K562 (cell line): ENCODE measurements at regions not wholly inside any gene's neighbourhood (a gene's known extent, or its start where the extent isn't known, plus 50 kb on each side); places are given as distances from the start of the nearest gene placed in this dataset.

ENCODE experiments used
- ATAC-seq: fragments of 200-7000 bp; cut with Tn5 transposase; 3 replicates; pipeline ENCODE4 v1.9.1; 2020; ENCODE audit warnings: moderate library complexity
- BruUV-seq: library from RNA; stranded (reverse); fragments of 400-500 nt; replicated peaks from 2 replicates; lab custom pipeline; 2021; lab: Mats Ljungman, UMichigan
- CTCF ChIA-PET: fragments of 300-600 bp; formaldehyde crosslinking; extraction: SDS; loops from one replicate; lab custom pipeline; 2021; ENCODE audit warnings: low intra/inter-chr PET ratio; lab: Yijun Ruan, JAX
- POLR2A ChIA-PET: fragments of 300-600, 350-650 bp; sonication (Branson Sonifier 250); formaldehyde crosslinking; extraction: SDS; loops from one replicate; lab custom pipeline; 2021; ENCODE audit warnings: antibody characterized with exemption, inconsistent platforms; lab: Yijun Ruan, JAX
- DNase-seq, 4 experiments: peaks; one replicate each; pipeline versions ENCODE4 v3.0.0 to v3.0.0-alpha.2; 2011 to 2018; ENCODE audit warnings: low spot score in 3 of 4, mixed read lengths in 3 of 4; ENCODE audit errors: extremely low read depth in 1 of 4
- FAIRE-seq: peaks from 2 replicates; lab custom pipeline; 2011; peaks lifted over from hg19 to GRCh38; lab: Jason Lieb, UNC
- H2AFZ ChIP-seq: 2 replicates; pipeline ENCODE4 v1.6.0; 2011; ENCODE audit warnings: low read depth, low read length, control low read depth, inconsistent platforms
- H3K27ac ChIP-seq: fragments of 200-600 bp; 3 replicates; pipeline ENCODE4 v1.8.0; 2011; ENCODE audit warnings: low read depth, mild to moderate bottlenecking, control low read depth, inconsistent platforms, low read length, moderate library complexity, mixed read lengths; ENCODE audit errors: extremely low read depth
- H3K27me3 ChIP-seq, 2 experiments: fragments of 300-600 bp in 1 of 2; 2 replicates in 1 of 2; 3 replicates in 1 of 2; pipeline versions ENCODE4 v1.6.0 to v1.8.0; 2011; ENCODE audit warnings: inconsistent platforms in 2 of 2, low read length in 2 of 2, mild to moderate bottlenecking in 1 of 2, mixed read lengths in 1 of 2, moderate library complexity in 1 of 2; ENCODE audit not compliant: control insufficient read depth in 2 of 2, insufficient read depth in 2 of 2
- H3K36me3 ChIP-seq: fragments of 300-600 bp; 3 replicates; pipeline ENCODE4 v1.8.0; 2011; ENCODE audit warnings: mild to moderate bottlenecking, low read length, inconsistent platforms; ENCODE audit not compliant: control insufficient read depth, insufficient read depth
- H3K4me1 ChIP-seq, 2 experiments: fragments of 200-600 bp in 1 of 2; replicated peaks in 1 of 2; 2 replicates in 1 of 2; 3 replicates in 1 of 2; pipeline versions ENCODE4 v1.5.1 to v1.8.0; 2011; ENCODE audit warnings: inconsistent platforms in 2 of 2, low read length in 2 of 2, mild to moderate bottlenecking in 1 of 2, mixed read lengths in 1 of 2, moderate library complexity in 1 of 2; ENCODE audit not compliant: control insufficient read depth in 2 of 2, insufficient read depth in 2 of 2
- H3K4me2 ChIP-seq: 2 replicates; pipeline ENCODE4 v1.6.1; 2011; ENCODE audit warnings: low read length, control low read depth, inconsistent platforms, mixed read lengths; ENCODE audit not compliant: insufficient read depth
- H3K4me3 ChIP-seq: fragments of 200-600 bp; sonication (generic), shearing (Covaris generic); 2 replicates; pipeline ENCODE4 v1.5.1; 2016; ENCODE audit warnings: control low read depth, inconsistent platforms
- H3K79me2 ChIP-seq: fragments of 200-600 bp; 3 replicates; pipeline ENCODE4 v1.8.0; 2011; ENCODE audit warnings: low read length, inconsistent platforms; ENCODE audit not compliant: control insufficient read depth, insufficient read depth
- H3K9ac ChIP-seq, 2 experiments: 2 replicates each; pipeline versions ENCODE4 v1.6.0 to v1.6.1; 2011; ENCODE audit warnings: low read depth in 2 of 2, low read length in 2 of 2, control low read depth in 1 of 2, inconsistent platforms in 1 of 2, mild to moderate bottlenecking in 1 of 2, mixed read lengths in 1 of 2; ENCODE audit not compliant: insufficient read depth in 1 of 2
- H3K9me1 ChIP-seq: one replicate; pipeline ENCODE4 v1.6.0; 2011; ENCODE audit warnings: inconsistent platforms, mild to moderate bottlenecking, low read length, moderate library complexity; ENCODE audit not compliant: control insufficient read depth, insufficient read depth
- H3K9me3 ChIP-seq: replicated peaks from 2 replicates; pipeline ENCODE4 v1.5.1; 2011; ENCODE audit warnings: low read depth, low read length, inconsistent platforms; ENCODE audit not compliant: control insufficient read depth, insufficient read depth
- H4K20me1 ChIP-seq: replicated peaks from 2 replicates; pipeline ENCODE4 v1.6.1; 2011; ENCODE audit warnings: low read length, inconsistent platforms, mixed read lengths; ENCODE audit not compliant: control insufficient read depth, insufficient read depth
- FOXJ2 ChIP-seq: fragments of 200-800 bp; sonication (Bioruptor generic); IDR thresholded peaks from 2 replicates; pipeline ENCODE4 v1.6.1; 2016; ENCODE audit warnings: missing genetic modification characterization, missing compliant biosample characterization
- HEY1 ChIP-seq: fragments of 250-450 bp; sonication (Bioruptor Pico); IDR thresholded peaks from 2 replicates; pipeline ENCODE4 v1.5.0; 2020; ENCODE audit warnings: mild to moderate bottlenecking, moderate library complexity, borderline replicate concordance
- MAFK ChIP-seq: IDR thresholded peaks from 2 replicates; pipeline ENCODE4 v1.6.1; 2011; ENCODE audit warnings: low read length, improper control_type of control experiment
- MXI1 ChIP-seq: IDR thresholded peaks from 2 replicates; pipeline ENCODE4 v1.6.1; 2011; ENCODE audit warnings: low read depth, mild to moderate bottlenecking, improper control_type of control experiment, low read length
- MYC ChIP-seq, 2 experiments: fragments of 250-450 bp in 1 of 2; sonication (Bioruptor Pico) in 1 of 2; IDR thresholded peaks; 2 replicates each; pipeline versions ENCODE4 v1.5.1 to v1.6.1; 2012 to 2021; ENCODE audit warnings: low read depth in 2 of 2, borderline replicate concordance in 1 of 2, improper control_type of control experiment in 1 of 2, low read length in 1 of 2, mild to moderate bottlenecking in 1 of 2, moderate library complexity in 1 of 2
- NFYB ChIP-seq: IDR thresholded peaks from 2 replicates; pipeline ENCODE4 v1.6.1; 2011; ENCODE audit warnings: mild to moderate bottlenecking, moderate library complexity; ENCODE audit not compliant: insufficient read length; ENCODE audit errors: extremely low read depth
- PHB2 ChIP-seq: fragments of 450-650 bp; IDR thresholded peaks from 2 replicates; pipeline ENCODE4 v1.6.1; 2017; ENCODE audit warnings: low read depth
- PPARD ChIP-seq: fragments of 250-450 bp; sonication (Bioruptor Pico); IDR thresholded peaks from 2 replicates; pipeline ENCODE4 v1.8.0; 2022; ENCODE audit warnings: inconsistent platforms, mild to moderate bottlenecking, moderate library complexity
- ZNF121 ChIP-seq: sonication (generic); formaldehyde crosslinking; conservative IDR thresholded peaks from 2 replicates; pipeline ENCODE4 v1.8.0; 2022; ENCODE audit warnings: missing genetic modification reagents
- WGBS: fragments of 100-300 bp; shearing (Covaris generic); methylation state at CpG from one replicate; pipeline ENCODE4 v1.1.6; 2016; ENCODE audit warnings: low coverage, mixed read lengths; ENCODE audit not compliant: insufficient coverage; ENCODE audit errors: missing lambda C conversion rate; 5-methylcytosine and 5-hydroxymethylcytosine counted together
- in situ Hi-C: fragments of 300-500 bp; cut with MboI; formaldehyde crosslinking; loops from 4 replicates; pipeline ENCODE4 v1.15.0; 2018; ENCODE audit warnings: inconsistent platforms, mixed read lengths
- intact Hi-C: fragments of 100-400 bp; cut with micrococcal nuclease; formaldehyde crosslinking; loops from 2 replicates; pipeline ENCODE4 v1.14.2; 2022

GRCh38 chr2:181312515-181312927, 144.7 kb upstream of the ITGA4 start:
- no peak overlapping the region for H3K4me3 ChIP-seq
- intact Hi-C loops (no loop called here), in situ Hi-C loops (no loop called here)
- ChIA-PET CTCF (no interaction called here), POLR2A (no interaction called here)
- H3K9me1 ChIP-seq: no peaks in the 10 kb centered on the region
- TF ChIP-seq FOXJ2 (tag): no peak
- no peak for TF ChIP-seq MXI1
- no peak for TF ChIP-seq MAFK
- no peak for TF ChIP-seq ZNF121
- TF ChIP-seq HEY1 (CRISPR knock-in tag): no peak
- no peak for TF ChIP-seq PHB2
- TF ChIP-seq NFYB: no peak
- TF ChIP-seq MYC (IDR thresholded peaks at IDR 0.05; ENCODE audit: low read depth, low read length): no peak
- no peak for TF ChIP-seq MYC (CRISPR knock-in tag; IDR thresholded peaks at IDR 0.05; ENCODE audit: borderline replicate concordance, low read depth)
- no peak for TF ChIP-seq PPARD
- no peak for ATAC-seq
- no peaks in the 10 kb centered on the region for H3K27me3 ChIP-seq
- H4K20me1 ChIP-seq: no peaks in the 10 kb centered on the region
- no peaks in the 10 kb centered on the region for H3K79me2 ChIP-seq
- H3K27ac ChIP-seq: no peak overlapping the region
- 2% methylated on average over 7 of the region's 7 CpGs for WGBS
- BruUV-seq: no TSS peak
- no peak for FAIRE-seq
- H3K9ac ChIP-seq: no peak overlapping the region
- H2AFZ ChIP-seq: no peak overlapping the region
- no peak overlapping the region for H3K4me2 ChIP-seq
- no peaks in the 10 kb centered on the region for H3K36me3 ChIP-seq
- H3K9me3 ChIP-seq: no peaks in the 10 kb centered on the region; the same call in 1 of the 2 replicates
- DNase-seq: no peak
- H3K4me1 ChIP-seq: no peaks in the 10 kb centered on the region
